Kidney (tissue), 13 donors: ENCODE measurements at regions not wholly inside any gene's neighbourhood (a gene's known extent, or its start where the extent isn't known, plus 50 kb on each side); places are given as distances from the start of the nearest gene placed in this dataset.

Source experiments
- DNase-seq, 5 donors: peaks; one replicate each; pipeline ENCODE4 v3.0.0-alpha.2; 2013 to 2020
- FAIRE-seq: peaks from 2 replicates; lab custom pipeline; 2012; peaks lifted over from hg19 to GRCh38; lab: Jason Lieb, UNC
- H3K27ac ChIP-seq, 2 donors: one replicate each; pipeline ENCODE4 v1.7.0; 2013; ENCODE audit warnings: low read depth in 2 of 2, low read length in 2 of 2, inconsistent platforms in 1 of 2
- H3K27me3 ChIP-seq: one replicate; pipeline ENCODE4 v1.7.1; 2013; ENCODE audit warnings: low read length, inconsistent platforms; ENCODE audit not compliant: control insufficient read depth, insufficient read depth
- H3K36me3 ChIP-seq, 3 donors: one replicate each; pipeline versions ENCODE4 v1.7.0 to v1.7.1; 2013; ENCODE audit warnings: low read length in 3 of 3, control low read depth in 1 of 3, inconsistent platforms in 1 of 3; ENCODE audit not compliant: insufficient read depth in 3 of 3, control insufficient read depth in 2 of 3
- H3K4me1 ChIP-seq, 3 donors: one replicate each; pipeline versions ENCODE4 v1.7.0 to v1.7.1; 2013; ENCODE audit warnings: low read length in 3 of 3, inconsistent platforms in 1 of 3, low read depth in 1 of 3; ENCODE audit not compliant: control insufficient read depth in 2 of 3, insufficient read depth in 2 of 3
- H3K4me3 ChIP-seq, 3 donors: one replicate each; pipeline versions ENCODE4 v1.7.0 to v1.8.1; 2013; ENCODE audit warnings: low read length in 3 of 3, control low read depth in 1 of 3, inconsistent platforms in 1 of 3
- H3K9ac ChIP-seq, 3 donors: one replicate each; pipeline versions ENCODE4 v1.7.0 to v1.7.1; 2013; ENCODE audit warnings: low read length in 3 of 3, control low read depth in 1 of 3, inconsistent platforms in 1 of 3
- H3K9me3 ChIP-seq, 3 donors: one replicate each; pipeline versions ENCODE4 v1.7.0 to v1.7.1; 2013; ENCODE audit warnings: low read length in 3 of 3, control low read depth in 1 of 3, inconsistent platforms in 1 of 3; ENCODE audit not compliant: control insufficient read depth in 2 of 3, insufficient read depth in 1 of 3
- intact Hi-C: fragments of 100-400 bp; cut with DNase I; formaldehyde crosslinking; loops from one replicate; pipeline ENCODE4 v1.11.1; 2022
- TF ChIP-seq, protein P1 (sequence below): IDR thresholded peaks from 3 replicates; pipeline ENCODE4 v1.5.1; 2012; ENCODE audit warnings: mild to moderate bottlenecking, moderate library complexity, borderline replicate concordance; ENCODE audit not compliant: insufficient read depth; ENCODE audit errors: extremely low read depth
- donor health status: control.
- donor health status: control.
- donor health status: control.
- donor health status: control.
- donor health status: control.
- donor health status: DM: yes; HTN: yes; CAD: no.
- donor health status: Normal renal cell carcinoma (clear cell type).

DNA sequence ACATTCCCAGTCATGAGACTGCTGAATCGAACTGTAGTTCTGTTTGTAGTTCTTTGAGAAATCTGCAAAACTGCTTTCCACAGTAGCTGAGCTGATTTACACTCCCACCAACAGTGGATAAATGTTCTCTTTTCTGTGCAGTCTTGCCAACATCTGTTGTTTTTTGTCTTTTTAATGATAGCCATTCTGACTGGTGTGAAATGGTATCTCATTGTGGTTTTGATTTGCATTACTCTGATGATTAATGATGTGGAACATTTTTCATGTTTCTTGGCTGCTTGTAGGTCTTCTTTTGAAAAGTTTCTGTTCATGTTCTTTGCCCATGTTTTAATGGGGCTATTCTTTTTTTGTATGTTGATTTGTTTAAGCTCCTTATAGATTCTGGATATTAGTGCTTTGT lies 187.3 kb upstream of the TLE4 start:
- Histone ChIP-seq H3K27me3 (no peaks in the 10 kb centered on the region), H3K27ac (no peak overlapping the region), H3K4me3 (no peak overlapping the region), H3K9ac (no peak overlapping the region), H3K4me1 (no peaks in the 10 kb centered on the region), H3K36me3 (no peaks in the 10 kb centered on the region), H3K9me3 (peaks cover 0 to 3% (median 0%) of the 10 kb centered on the region in 3 donors)
- TF ChIP-seq, protein P1, sequence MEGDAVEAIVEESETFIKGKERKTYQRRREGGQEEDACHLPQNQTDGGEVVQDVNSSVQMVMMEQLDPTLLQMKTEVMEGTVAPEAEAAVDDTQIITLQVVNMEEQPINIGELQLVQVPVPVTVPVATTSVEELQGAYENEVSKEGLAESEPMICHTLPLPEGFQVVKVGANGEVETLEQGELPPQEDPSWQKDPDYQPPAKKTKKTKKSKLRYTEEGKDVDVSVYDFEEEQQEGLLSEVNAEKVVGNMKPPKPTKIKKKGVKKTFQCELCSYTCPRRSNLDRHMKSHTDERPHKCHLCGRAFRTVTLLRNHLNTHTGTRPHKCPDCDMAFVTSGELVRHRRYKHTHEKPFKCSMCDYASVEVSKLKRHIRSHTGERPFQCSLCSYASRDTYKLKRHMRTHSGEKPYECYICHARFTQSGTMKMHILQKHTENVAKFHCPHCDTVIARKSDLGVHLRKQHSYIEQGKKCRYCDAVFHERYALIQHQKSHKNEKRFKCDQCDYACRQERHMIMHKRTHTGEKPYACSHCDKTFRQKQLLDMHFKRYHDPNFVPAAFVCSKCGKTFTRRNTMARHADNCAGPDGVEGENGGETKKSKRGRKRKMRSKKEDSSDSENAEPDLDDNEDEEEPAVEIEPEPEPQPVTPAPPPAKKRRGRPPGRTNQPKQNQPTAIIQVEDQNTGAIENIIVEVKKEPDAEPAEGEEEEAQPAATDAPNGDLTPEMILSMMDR: no peak
- DNase-seq: no peak
- intact Hi-C loops: no loop called here
- FAIRE-seq: no peak

DNA sequence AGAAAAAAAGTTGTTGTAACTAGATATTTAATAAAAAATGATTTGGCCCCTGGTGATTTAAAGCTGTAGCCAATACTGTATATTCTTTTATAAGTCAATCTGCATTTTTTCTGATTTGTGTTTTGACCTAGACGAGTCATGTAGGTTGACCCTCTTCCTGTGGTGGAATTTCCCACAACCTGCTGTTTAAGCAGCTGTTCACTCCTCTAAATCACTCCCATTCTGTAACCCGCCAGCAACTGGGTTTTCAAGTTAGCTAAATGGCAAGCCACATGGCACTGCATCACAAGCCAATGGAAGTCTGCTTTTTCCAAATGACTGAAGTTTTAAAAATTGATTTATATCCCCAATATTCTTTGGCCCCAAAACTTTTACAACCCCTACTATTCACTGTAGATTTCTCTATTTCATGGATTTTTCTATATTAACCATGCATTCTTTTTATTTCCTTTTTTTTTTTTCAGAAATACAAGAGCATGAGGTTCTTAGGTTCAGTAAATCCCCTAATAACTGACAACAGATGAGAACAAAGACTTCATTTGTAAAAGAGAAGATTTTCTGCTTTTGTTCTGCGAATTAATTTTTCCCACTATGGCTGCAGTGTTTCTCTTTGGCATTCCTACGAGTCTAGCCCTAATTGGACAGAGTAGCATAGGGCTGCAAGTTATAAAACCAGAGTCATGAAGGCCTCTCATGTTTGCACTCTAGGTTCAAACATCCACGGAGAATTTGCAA lies 184.5 kb upstream of the TLE4 start:
- no peak overlapping the region for H3K4me3 ChIP-seq
- H3K9ac ChIP-seq: no peak overlapping the region
- H3K36me3 ChIP-seq: no peaks in the 10 kb centered on the region
- H3K9me3 ChIP-seq: no peaks in the 10 kb centered on the region
- TF ChIP-seq, protein P1: no peak
- H3K27ac ChIP-seq: no peak overlapping the region
- DNase-seq: peak in 1 of 5 donors; percentile 15
- no peaks in the 10 kb centered on the region for H3K27me3 ChIP-seq
- intact Hi-C loops: no loop called here
- no peaks in the 10 kb centered on the region for H3K4me1 ChIP-seq
- FAIRE-seq: no peak

DNA sequence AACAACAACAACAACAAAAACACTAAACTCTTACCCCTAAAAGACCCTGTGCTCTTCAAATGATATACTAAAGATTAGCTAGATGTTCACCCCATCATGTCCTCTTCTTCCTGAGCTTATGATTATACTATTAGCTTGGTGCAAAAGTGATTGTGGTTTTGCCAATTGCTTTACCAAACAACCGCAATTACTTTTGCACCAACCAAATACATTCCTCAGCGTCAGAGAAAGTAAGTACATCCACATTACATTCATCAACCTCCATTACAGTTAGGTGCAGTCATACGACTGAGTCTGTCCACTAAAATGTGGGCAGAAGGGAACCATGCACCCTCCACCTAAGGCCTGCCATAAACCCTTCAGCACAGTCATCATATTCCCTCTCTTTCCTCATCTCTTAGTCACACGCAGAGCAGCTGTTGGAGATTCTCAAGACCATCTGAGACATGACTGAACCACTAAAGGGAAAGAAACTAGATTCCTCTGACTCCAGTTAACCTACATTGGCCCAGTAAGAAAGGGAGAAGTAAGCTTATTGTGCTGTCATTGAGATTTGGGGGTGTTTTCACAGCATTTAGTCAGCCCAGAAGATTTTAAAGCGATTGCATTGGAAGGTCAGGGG lies 181.6 kb upstream of the TLE4 start:
- no peak for FAIRE-seq
- Histone ChIP-seq H3K36me3 (no peaks in the 10 kb centered on the region), H3K9ac (no peak overlapping the region), H3K27ac (no peak overlapping the region), H3K9me3 (no peaks in the 10 kb centered on the region), H3K4me1 (no peaks in the 10 kb centered on the region), H3K27me3 (no peaks in the 10 kb centered on the region), H3K4me3 (no peak overlapping the region)
- TF ChIP-seq, protein P1: no peak
- intact Hi-C loops: no loop called here
- peak in 1 of 5 donors; percentile 15 for DNase-seq
